Skeletal muscle cell (primary cell): ENCODE measurements at regions not wholly inside any gene's neighbourhood (a gene's known extent, or its start where the extent isn't known, plus 50 kb on each side); places are given as distances from the start of the nearest gene placed in this dataset.
"Not testable (repeated sequence)": the region's sequence is repeated elsewhere in the genome, so short reads cannot be mapped to it uniquely, and the experiment has no call there.

ENCODE experiments used
- DNase-seq: peaks from one replicate; pipeline ENCODE4 v3.0.0-alpha.2; 2010; ENCODE audit warnings: low read depth
- H3K4me3 ChIP-seq: 2 replicates; pipeline ENCODE4 v1.5.1; 2011; ENCODE audit warnings: low read depth, mild to moderate bottlenecking, control low read depth, low read length, moderate library complexity

DNA sequence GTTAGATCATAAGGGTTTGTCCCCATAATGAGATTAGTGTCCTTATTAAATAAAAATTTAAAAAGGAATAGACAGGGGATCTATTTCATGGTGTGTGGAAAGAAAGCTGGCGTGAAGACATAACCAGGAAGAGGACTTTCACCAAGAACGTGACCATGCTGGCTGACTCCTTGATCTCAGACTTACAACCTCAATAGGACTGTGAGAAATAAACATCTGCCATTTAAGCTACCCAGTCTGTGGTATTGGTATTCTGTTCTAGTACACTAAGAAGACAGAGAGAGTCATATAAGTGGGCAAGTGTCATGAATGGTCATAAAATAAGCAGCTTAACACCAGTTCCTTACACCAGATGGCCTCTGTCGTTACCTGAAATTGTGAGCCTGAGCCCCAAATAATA is 259.4 kb upstream of the CCNG1 start:
- H3K4me3 ChIP-seq = no peak overlapping the region

DNA sequence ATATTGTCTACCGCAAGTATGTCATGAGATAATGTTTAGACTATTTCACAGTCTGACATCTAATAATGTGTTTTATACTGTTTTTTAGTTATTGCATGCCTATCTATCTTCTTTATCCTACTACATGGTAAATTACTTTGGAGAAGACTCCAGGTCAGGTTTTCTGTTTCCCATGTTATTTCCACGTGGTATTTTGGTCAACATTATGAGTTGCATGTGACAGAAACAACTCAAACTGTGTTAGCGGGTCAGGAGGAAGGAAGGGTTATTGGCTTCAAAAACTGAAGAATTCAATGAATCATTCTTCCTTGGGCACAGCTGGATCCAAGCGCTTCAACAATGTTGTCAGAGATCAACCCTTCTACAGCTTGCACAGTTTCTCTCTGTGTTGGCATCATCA is 252.1 kb upstream of the CCNG1 start:
- no peak overlapping the region for H3K4me3 ChIP-seq
- no peak for DNase-seq

More for the DNA sequence above, 259.4 kb upstream of the CCNG1 start:
- DNase-seq = no peak

DNA sequence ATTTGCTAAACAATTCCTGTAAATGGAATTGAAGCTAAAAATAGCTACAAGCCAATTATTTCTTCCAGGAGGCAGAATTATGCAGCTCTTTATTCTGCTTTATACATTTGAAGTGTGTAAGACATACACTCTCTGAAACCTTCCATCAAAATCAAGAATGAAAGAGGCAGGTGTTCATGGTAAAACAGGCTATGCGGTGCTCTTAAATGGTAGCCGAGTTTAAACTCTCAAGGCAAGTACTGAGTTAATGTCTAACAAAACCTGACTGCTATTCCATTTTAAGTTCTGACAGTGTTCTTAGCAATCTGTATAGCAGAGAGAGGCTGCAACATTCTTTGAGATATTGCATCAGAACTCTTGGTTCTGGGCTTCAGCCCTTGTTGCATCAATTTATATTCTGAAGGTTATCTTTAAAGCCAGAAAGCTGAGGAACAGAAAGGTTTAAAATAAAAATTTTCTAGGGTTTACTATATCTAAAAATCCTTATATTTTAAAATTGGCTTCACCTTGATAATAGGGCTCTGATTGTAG is 248.3 kb upstream of the CCNG1 start:
- no peak for DNase-seq
- no peak overlapping the region for H3K4me3 ChIP-seq

DNA sequence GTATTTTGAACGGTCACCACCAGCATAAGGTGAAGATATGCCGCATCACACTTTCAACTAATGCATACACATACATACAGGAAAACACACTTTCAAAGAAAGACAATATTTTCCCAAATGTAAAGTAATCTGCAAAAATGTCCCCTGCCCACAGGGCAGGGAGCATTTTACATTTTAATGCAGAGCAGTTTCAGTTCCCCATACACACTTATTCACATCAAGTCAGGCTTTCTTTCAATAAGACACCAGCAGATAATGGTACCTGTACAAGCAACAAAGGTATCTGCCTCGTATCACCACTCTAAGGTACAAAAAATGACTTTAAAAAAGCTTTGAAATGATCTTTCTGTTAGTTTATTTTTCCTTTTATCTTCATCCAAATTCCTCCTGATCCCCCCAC is 247.1 kb upstream of the CCNG1 start:
- DNase-seq = no peak

DNA sequence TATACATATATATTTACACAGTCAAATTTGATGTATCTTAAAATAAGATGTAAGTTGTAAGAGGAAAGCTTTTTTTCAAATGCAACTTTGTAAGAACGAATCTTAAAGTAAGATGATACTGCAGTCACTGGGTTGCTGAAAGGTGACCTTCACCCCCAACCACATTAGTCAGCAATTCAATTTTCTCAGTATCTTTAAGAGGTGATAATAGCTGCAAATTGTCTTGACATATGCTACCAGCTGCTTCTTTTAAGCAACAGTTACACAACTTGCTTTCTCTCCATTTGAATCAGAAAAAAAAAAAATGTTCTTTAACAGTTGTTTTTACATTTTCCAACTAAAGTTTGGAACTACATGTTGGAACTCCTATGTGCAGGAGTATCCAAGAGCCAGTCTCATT is 246.6 kb upstream of the CCNG1 start:
- DNase-seq = no peak
- no peak overlapping the region for H3K4me3 ChIP-seq

More for the DNA sequence above, 247.1 kb upstream of the CCNG1 start:
- H3K4me3 ChIP-seq = no peak overlapping the region

DNA sequence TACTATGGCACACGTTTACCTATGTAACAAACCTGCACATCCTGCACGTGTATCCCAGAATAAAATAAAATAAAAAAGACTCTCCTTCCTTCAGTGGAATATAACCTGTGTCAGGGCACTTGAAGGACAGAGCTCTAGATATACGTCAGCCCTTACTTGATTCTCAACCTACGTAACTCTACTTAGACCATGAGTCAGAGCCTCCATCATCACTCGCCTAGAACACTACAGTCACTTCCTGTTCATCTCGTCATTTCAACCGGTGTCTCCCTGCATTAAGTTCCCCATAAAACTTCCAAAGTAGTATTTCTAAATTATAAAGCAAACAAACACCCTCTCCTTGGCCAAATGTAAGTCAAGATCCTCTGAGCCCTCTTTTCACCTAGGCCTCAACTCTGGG is 243.5 kb upstream of the CCNG1 start:
- H3K4me3 ChIP-seq = no peak overlapping the region
- no peak for DNase-seq

DNA sequence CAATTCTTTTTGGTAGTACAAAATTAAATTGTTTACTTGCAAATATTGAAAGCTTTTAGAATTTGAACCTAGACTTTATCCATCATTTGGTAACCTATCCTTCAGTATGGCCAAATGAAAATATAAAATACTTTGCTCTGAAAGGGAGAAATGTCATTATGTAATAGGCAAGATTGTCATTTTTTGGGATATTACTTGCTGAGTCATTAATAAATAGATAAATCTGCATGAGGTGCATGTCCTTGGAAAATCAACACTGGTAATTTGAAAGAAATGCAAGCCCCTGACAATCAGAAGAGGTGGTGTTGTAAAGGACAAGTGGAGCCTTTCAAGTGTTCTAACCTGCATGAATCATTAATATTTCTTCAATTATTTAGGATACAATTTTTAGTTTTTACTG is 231.8 kb upstream of the CCNG1 start:
- DNase-seq = no peak
- H3K4me3 ChIP-seq = no peak overlapping the region

- no peak for DNase-seq
- H3K4me3 ChIP-seq = no peak overlapping the region
Observed at GRCh38 chr5:163221581-163221980, 215.8 kb upstream of the CCNG1 start.

DNA sequence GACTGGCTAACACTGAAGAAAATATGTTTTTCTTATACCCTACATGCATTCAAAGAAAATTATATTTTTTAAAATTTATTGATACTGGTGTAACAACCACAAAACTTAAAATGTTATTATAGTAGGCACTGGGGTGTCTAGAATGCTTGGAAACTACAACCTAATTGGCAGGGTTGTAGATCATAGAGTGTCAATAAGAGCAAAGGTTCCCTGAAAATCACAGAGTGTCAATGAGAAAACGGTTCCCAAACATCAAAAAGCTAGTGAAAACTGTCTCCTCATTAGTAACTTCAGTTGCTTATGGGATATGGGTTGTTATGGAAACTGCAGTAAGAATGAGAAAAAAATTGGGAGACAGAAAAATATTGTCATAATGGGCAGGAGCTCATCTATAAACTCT is 214.4 kb upstream of the CCNG1 start:
- no peak for DNase-seq

GRCh38 chr5:163244445-163244987 is 192.9 kb upstream of the CCNG1 start:
- no peak for DNase-seq
- no peak overlapping the region for H3K4me3 ChIP-seq

More for the DNA sequence above, 214.4 kb upstream of the CCNG1 start:
- no peak overlapping the region for H3K4me3 ChIP-seq

DNA sequence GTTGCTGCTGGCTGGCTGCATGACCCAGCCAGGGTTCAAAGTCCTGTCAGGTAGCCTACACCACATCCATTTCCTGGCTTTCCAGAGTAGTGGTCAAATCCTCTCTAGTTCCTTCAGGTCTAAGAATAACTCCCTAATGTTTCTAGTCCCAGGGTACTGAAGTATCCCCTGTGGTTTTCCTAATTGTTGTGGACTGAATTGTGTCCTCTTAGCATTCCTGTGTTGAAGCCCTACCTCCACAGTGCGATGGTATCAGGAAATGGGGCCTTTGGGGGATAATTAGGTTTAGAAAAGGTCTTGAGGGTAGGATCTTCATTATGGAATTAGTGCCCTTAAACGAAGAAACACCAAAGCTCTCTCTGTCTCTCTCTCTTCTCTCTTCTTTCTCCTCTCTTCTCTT is 191.8 kb upstream of the CCNG1 start:
- no peak overlapping the region for H3K4me3 ChIP-seq
- DNase-seq = no peak

DNA sequence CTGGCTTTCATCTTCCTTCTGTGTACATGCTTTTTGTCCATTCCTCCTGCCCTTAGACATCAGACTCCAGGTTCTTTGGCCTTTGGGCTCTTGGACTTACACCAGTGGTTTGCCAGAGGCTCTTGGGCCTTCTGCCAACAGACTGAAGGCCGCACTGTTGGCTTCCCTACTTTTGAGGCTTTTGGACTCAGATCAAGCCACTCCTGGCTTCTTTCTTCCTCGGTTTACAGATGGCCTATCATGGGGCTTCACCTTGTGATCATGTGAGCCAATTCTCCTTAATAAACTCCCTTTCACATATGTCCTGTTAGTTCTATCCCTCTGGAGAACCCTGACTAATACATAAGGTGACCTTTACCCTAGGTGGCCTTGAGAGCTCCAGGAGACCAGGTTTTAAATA is 189.1 kb upstream of the CCNG1 start:
- DNase-seq = no peak
- no peak overlapping the region for H3K4me3 ChIP-seq

DNA sequence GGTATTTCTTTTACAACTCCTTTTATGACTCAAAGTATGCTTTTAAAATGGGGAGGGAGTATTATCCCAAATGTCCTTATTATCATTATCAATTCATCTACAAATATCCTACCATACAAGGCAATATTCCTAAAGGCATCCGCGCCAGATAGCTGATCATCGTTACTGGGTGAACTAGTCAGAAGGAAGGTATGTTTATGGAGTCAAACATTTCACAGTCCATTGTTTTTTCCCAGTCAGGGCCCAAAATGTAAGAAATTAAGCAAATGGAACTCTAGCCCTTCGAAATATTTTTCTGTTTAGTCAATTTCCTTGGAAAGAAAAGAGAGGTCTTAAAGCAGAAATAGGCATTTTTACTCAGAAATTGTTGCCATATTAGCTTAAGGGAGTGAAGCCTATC is 188.5 kb upstream of the CCNG1 start:
- H3K4me3 ChIP-seq = no peak overlapping the region
- no peak for DNase-seq

DNA sequence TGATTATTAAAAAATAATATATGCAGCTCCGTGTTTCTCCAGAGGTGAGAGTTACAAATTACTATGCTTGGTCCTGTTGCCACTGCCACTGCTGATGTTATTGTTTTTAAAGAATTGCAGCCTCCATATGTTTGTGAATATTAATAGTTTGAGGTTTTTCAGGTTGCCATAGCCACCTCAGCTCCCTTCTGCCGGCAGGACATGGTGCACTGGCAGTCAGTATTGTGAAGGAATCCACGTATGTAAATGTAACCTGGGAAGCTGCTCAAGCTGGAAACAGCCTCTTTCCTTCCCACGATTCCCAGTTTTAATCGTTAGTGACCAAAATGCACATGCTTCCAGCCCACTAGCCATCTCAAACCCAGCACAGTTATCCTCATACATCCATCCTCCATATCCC is 184.4 kb upstream of the CCNG1 start:
- no peak for DNase-seq
- H3K4me3 ChIP-seq = no peak overlapping the region

DNA sequence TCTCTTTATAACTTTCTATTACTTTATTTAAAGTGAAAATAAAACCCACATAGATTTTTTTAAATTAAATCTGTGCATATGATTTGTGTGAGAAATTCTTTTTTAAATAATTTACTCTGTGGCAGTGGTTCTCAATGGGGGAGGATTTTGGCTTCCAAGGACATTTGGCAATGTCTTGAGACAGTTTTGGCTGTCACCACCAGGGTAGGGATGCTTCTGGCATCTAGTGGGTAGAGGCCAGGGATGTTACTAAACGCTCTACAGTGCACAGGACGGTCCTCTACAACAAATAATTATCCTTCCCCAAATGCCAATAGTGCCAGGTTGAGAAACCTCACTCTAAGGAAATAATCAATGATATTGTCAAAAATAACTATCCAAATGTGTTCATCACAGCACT is 177.9 kb upstream of the CCNG1 start:
- no peak overlapping the region for H3K4me3 ChIP-seq

DNA sequence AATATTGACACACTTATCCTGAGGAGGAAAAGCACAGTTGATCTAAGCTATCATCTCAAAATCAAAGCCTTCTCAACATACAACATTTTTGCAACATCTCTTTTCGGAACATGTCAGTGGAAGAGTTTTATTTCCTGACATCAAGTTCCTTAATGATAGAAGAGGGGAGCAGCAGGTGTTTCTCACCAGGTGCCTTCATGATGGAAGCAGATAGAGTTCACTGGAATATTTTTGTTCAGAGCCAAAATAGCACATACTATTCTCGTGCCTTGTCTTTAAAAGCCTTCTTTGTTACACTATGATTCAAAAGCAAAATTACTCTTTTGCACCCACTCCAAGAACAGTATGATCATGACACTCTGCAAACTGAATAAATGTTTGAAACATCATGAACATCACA is 176.9 kb upstream of the CCNG1 start:
- no peak overlapping the region for H3K4me3 ChIP-seq
- no peak for DNase-seq

More for the DNA sequence above, 177.9 kb upstream of the CCNG1 start:
- DNase-seq = no peak

DNA sequence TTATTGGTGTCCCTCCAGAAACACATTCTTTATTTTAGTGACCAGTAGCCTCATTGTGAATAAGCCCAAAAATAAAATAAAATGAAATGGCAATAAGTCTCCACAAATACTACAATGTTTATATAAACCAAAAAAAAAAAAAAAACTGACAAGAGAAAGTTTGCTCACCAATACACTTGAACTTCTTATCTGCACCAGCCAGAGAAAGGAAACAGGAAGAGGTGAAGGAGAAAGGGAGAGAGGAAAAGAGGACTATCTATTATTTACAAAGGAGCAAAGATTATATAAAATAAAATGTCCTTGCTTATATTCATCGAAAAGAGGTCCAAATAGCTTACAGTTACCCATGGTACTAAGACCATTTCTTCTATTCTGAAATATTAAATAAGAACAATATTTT is 176.4 kb upstream of the CCNG1 start:
- H3K4me3 ChIP-seq = no peak overlapping the region
- DNase-seq = no peak

DNA sequence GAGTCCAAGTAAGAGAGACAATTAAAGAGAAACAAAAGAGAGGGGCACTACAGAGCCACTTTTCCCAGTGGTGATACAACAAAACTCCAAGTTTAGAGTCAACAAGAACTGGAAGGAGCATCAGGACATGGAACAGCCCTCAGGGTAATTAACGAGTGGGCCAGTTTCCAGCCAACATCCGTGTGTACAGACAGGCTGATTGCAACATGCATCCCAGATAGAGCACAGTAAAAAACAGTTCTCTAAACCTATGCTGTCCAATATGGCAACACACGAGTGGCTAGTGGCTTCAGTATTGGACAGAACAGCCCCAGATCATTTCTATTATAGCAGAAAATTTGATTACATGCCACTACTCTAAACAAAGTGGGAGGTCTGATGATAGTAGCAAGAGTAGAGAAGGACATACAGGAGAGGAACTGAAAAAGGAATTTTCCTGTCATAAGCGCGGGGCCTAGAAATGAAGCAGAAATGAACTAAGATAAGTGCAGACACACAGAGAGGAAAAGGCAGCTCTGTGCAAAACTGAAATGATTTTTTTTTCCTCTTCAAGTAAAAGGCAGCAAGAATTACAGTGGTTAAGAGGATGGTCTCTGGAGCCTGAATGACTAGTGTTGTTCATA is 175.6 kb upstream of the CCNG1 start:
- H3K4me3 ChIP-seq = no peak overlapping the region

DNA sequence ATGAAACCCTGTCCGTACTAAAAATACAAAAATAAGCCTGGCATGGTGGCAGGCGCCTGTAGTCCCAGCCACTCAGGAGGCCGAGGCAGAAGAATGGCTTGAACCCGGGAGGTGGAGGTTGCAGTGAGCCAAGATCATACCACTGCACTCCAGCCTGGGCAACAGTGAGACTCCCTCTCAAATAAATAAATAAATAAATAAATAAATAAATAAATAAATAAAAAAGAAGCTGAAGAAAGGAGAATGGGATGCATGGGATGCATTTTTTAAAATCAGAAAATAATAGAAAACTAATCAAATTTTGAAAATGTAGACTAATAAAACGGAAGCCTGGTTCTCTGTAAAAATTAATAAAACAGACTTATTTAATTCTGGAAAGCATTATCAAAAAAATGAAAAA is 171.1 kb upstream of the CCNG1 start:
- H3K4me3 ChIP-seq, DNase-seq: not testable (repeated sequence)

More for the DNA sequence above, 175.6 kb upstream of the CCNG1 start:
- no peak for DNase-seq

DNA sequence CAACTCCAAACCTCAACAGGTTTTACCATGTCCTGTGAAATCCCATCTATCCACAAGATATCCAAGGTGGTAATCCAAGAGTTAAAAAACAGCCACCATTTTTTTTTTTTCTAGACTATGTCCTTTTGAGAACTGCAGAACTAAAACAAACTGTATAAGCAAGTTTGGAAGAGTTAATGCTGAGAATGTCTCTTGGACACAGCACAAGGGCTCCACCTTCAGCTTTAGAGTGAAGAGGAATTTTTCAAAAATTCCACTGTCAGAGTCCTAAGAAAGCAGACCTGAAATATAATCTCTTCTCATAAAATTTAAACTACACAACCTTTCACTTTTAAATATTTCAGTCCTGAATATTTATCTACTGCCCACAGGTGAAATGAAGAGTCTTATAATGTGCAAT is 167.8 kb upstream of the CCNG1 start:
- H3K4me3 ChIP-seq = no peak overlapping the region
- DNase-seq = no peak

DNA sequence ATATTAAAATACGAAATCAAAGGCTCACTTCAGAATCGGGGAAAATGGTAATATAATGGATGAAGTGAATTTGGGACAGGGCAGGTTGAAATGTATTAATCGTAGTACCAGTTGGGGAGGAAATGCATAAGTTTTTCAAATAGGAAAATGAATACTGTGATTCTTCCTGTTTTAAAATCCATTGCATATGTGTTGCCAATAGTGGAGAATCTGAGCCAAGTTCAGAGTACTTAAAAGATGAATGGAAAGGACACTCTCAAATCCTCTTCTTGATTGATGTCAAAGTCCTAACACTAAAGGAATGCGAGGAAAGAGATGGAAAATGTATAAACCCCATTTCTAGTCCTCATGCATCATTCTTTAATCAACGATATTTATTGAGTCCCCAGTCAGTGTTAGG is 160.9 kb upstream of the CCNG1 start:
- no peak for DNase-seq
- no peak overlapping the region for H3K4me3 ChIP-seq
